GM06990 (cell line): ENCODE measurements at regions not wholly inside any gene's neighbourhood (a gene's known extent, or its start where the extent isn't known, plus 50 kb on each side); places are given as distances from the start of the nearest gene placed in this dataset.

Experiments
- DNase-seq: peaks from one replicate; pipeline ENCODE4 v3.0.0-alpha.2; 2011; ENCODE audit not compliant: insufficient read length; ENCODE audit errors: extremely low read depth
- H3K27me3 ChIP-seq: replicated peaks from 2 replicates; pipeline ENCODE4 v1.6.0; 2011; ENCODE audit warnings: low read length; ENCODE audit not compliant: control insufficient read depth, insufficient read depth
- H3K36me3 ChIP-seq: 2 replicates; pipeline ENCODE4 v1.5.1; 2011; ENCODE audit warnings: low read length; ENCODE audit not compliant: control insufficient read depth, insufficient read depth
- H3K4me3 ChIP-seq: replicated peaks from 2 replicates; pipeline ENCODE4 v1.5.1; 2011; ENCODE audit warnings: low read depth, mild to moderate bottlenecking, control low read depth, low read length
- TF ChIP-seq, protein P1 (sequence below): IDR thresholded peaks from 2 replicates; pipeline ENCODE4 v1.5.1; 2011; ENCODE audit warnings: low read length, control low read depth, mild to moderate bottlenecking, inconsistent platforms; ENCODE audit not compliant: insufficient read depth, poor library complexity, severe bottlenecking

DNA sequence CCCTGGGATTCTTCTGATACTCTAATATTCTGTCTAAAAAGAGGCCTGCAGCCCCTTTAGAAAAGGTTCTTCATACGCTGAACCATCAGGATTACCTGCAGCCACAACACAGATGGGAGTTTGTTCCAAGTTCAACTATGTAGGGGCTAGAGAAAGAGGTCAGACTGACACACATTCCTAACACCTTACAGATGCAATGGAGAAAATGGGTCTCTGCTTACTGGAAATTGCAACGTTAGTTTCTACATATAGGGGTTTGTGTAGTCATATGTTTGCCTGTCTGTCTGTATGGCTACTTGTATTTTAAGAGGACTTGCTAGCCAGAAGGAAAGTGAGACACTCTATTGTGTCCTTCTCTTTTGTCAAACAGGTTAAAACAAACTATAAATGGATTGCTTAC, 618.5 kb downstream of the INHBA start:
- H3K27me3 ChIP-seq: no peaks in the 10 kb centered on the region
- H3K36me3 ChIP-seq: no peaks in the 10 kb centered on the region
- TF ChIP-seq, protein P1, sequence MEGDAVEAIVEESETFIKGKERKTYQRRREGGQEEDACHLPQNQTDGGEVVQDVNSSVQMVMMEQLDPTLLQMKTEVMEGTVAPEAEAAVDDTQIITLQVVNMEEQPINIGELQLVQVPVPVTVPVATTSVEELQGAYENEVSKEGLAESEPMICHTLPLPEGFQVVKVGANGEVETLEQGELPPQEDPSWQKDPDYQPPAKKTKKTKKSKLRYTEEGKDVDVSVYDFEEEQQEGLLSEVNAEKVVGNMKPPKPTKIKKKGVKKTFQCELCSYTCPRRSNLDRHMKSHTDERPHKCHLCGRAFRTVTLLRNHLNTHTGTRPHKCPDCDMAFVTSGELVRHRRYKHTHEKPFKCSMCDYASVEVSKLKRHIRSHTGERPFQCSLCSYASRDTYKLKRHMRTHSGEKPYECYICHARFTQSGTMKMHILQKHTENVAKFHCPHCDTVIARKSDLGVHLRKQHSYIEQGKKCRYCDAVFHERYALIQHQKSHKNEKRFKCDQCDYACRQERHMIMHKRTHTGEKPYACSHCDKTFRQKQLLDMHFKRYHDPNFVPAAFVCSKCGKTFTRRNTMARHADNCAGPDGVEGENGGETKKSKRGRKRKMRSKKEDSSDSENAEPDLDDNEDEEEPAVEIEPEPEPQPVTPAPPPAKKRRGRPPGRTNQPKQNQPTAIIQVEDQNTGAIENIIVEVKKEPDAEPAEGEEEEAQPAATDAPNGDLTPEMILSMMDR: no peak
- no peak overlapping the region for H3K4me3 ChIP-seq
- no peak for DNase-seq

DNA sequence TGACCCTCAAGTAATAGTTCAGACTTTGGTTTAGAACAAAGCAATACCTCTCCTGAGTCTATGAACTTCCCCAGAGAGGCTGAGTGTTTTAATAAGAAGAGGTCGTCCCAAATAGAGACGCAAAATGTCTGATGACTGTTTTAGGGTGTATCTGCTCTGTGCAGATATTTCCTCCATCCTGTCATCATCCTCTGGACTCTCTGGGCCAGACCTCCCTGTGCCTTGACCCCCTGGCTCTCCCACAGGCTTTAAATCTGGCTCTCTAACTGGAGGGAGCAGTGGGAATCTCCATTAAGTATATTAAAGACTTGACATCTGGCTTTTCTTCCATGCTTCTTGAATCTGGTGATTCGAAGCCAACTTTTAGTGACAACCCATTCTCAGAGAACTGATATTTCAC, 633.3 kb downstream of the INHBA start:
- no peak for DNase-seq
- Histone ChIP-seq H3K27me3 (no peaks in the 10 kb centered on the region), H3K4me3 (no peak overlapping the region), H3K36me3 (no peaks in the 10 kb centered on the region)
- TF ChIP-seq, protein P1: no peak

DNA sequence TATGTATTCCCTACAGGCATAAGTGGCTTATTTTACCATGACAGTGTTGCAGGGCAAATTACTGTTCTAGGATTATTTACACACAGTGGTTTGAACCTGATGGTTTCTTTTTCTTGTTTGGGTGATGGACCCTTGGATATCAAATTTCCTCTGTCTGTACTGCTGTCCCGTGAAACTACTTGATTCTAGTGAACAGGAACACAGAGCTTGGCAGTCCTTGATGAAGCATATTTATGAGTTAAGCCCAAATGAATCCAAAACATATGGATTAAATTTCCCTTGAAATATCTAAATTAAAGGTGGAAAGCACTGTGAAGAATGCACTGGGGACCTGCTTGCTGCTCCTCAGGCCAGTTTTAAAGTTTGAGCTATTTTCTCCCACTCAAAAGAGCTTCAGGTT, 635.3 kb downstream of the INHBA start:
- H3K36me3 ChIP-seq: no peaks in the 10 kb centered on the region
- TF ChIP-seq, protein P1: no peak
- no peaks in the 10 kb centered on the region for H3K27me3 ChIP-seq
- H3K4me3 ChIP-seq: no peak overlapping the region
- no peak for DNase-seq

DNA sequence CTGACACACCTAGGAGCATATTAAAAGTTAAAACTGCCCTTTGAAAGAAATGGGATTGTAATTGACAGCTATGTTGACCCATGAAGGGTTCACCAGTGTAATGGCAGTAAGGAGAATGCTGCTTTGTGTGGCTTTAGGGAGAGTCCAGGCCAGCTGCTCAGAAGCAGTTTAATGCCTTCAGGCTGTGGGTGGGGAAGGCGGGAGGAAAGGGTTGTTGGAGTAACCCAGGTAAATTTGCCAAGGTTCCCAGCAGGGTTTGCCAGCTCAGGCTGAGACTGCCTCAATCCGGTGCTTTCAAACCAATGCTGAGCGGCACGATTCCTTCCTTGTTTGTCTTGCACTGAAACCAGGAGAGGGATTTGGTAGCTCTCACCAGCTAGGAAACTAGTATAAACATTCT, 637.2 kb downstream of the INHBA start:
- DNase-seq: no peak
- Histone ChIP-seq H3K27me3 (no peaks in the 10 kb centered on the region), H3K36me3 (no peaks in the 10 kb centered on the region), H3K4me3 (no peak overlapping the region)
- TF ChIP-seq, protein P1: no peak

DNA sequence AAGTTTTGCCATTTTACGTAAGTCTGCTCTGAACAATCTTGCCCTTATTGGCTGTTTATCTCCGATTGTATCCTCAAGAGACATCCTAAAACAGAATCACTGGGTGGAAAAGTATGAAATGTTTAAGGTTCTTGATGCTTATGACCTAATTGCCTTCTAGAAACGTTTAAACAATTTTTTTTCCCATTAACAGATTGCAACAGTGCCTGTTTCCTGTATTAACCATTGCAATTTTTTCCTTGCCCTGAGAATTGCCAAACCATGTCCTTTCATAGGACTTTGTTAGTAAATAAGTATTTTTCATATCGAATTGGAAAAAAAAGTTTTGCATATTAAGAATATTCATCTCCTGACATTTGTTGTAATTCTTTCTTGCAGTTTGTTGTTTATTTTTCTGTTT, 639.8 kb downstream of the INHBA start:
- no peak for DNase-seq
- Histone ChIP-seq H3K27me3 (no peaks in the 10 kb centered on the region), H3K36me3 (no peaks in the 10 kb centered on the region), H3K4me3 (no peak overlapping the region)
- TF ChIP-seq, protein P1: no peak

DNA sequence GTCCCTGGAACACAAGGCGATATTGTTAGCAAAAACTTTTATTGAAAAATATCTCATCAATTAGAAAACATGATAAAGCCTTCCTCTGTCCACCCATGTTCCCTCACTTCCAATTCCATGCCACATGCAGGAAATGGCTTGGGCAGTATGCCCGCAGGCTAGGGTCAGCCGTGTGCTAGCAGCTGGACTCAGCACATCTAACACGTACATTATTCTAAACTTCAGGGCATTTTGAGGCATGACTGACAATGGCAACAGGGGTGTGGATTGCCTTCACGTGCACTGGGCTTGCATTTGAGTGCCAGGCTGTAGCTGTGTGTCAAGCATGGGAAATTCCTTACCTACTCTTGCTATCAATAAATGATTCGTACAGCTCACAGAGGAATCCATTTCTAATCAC, 642.1 kb downstream of the INHBA start:
- no peaks in the 10 kb centered on the region for H3K27me3 ChIP-seq
- TF ChIP-seq, protein P1: no peak
- H3K4me3 ChIP-seq: no peak overlapping the region
- DNase-seq: no peak
- H3K36me3 ChIP-seq: no peaks in the 10 kb centered on the region
